Naive thymus-derived CD4-positive, alpha-beta T cell (primary cell): ENCODE measurements at regions not wholly inside any gene's neighbourhood (a gene's known extent, or its start where the extent isn't known, plus 50 kb on each side); places are given as distances from the start of the nearest gene placed in this dataset.

ENCODE experiments used
- ATAC-seq: fragments of 150-1000 bp; cut with Tn5 transposase; 2 replicates; pipeline ENCODE4 v1.10.0; 2021; ENCODE audit warnings: mild to moderate bottlenecking, moderate library complexity
- CTCF ChIA-PET: fragments of 350-600 bp; sonication (Branson Sonifier 250); formaldehyde crosslinking; loops from one replicate; lab custom pipeline; 2021; ENCODE audit warnings: antibody characterized with exemption; lab: Charles Lee
- POLR2A ChIA-PET: fragments of 350-600 bp; sonication (Branson Sonifier 250); formaldehyde crosslinking; loops from one replicate; lab custom pipeline; 2021; ENCODE audit warnings: antibody characterized with exemption, inconsistent platforms; lab: Charles Lee
- DNase-seq, 9 donors: peaks; one replicate each; pipeline versions ENCODE4 v3.0.0 to v3.0.0-alpha.2; 2020 to 2022; ENCODE audit warnings: mixed read lengths in 1 of 9
- H3K27ac ChIP-seq: one replicate; pipeline ENCODE4 v1.7.0; 2013; ENCODE audit warnings: mild to moderate bottlenecking, low read depth, low read length, moderate library complexity
- H3K27me3 ChIP-seq, 2 donors: one replicate each; pipeline ENCODE4 v1.7.0; 2013; ENCODE audit warnings: low read length in 2 of 2, mild to moderate bottlenecking in 2 of 2, moderate library complexity in 2 of 2; ENCODE audit not compliant: control insufficient read depth in 2 of 2, insufficient read depth in 2 of 2
- H3K36me3 ChIP-seq, 3 experiments: 1 replicate in 2 of 3; 2 replicates in 1 of 3; pipeline ENCODE4 v1.7.0; 2013; ENCODE audit warnings: low read length in 3 of 3, mild to moderate bottlenecking in 3 of 3, moderate library complexity in 1 of 3; ENCODE audit not compliant: insufficient read depth in 3 of 3, control insufficient read depth in 2 of 3
- H3K4me1 ChIP-seq, 2 donors: one replicate each; pipeline ENCODE4 v1.7.0; 2013; ENCODE audit warnings: low read length in 2 of 2, mild to moderate bottlenecking in 2 of 2, moderate library complexity in 1 of 2; ENCODE audit not compliant: control insufficient read depth in 2 of 2, insufficient read depth in 2 of 2
- H3K4me3 ChIP-seq: 2 replicates; pipeline ENCODE4 v1.7.0; 2013; ENCODE audit warnings: mild to moderate bottlenecking, low read length
- H3K9me3 ChIP-seq, 3 experiments: 1 replicate in 2 of 3; 2 replicates in 1 of 3; pipeline ENCODE4 v1.7.0; 2013; ENCODE audit warnings: low read length in 3 of 3; ENCODE audit not compliant: control insufficient read depth in 2 of 3
- H3K27ac Mint-ChIP-seq, 9 donors: one replicate each; pipeline ENCODE4 v1.8.0; 2020 to 2022; ENCODE audit warnings: mixed read lengths in 9 of 9, mild to moderate bottlenecking in 8 of 9, moderate library complexity in 5 of 9, inconsistent platforms in 2 of 9
- H3K27me3 Mint-ChIP-seq, 5 donors: one replicate each; pipeline ENCODE4 v1.8.0; 2021 to 2022; ENCODE audit warnings: mixed read lengths in 5 of 5, mild to moderate bottlenecking in 1 of 5
- H3K36me3 Mint-ChIP-seq, 5 donors: one replicate each; pipeline ENCODE4 v1.8.0; 2020 to 2022; ENCODE audit warnings: mixed read lengths in 5 of 5, mild to moderate bottlenecking in 3 of 5, inconsistent platforms in 1 of 5
- H3K4me1 Mint-ChIP-seq, 7 donors: one replicate each; pipeline ENCODE4 v1.8.0; 2020 to 2022; ENCODE audit warnings: mixed read lengths in 7 of 7, mild to moderate bottlenecking in 3 of 7, inconsistent platforms in 1 of 7
- H3K4me3 Mint-ChIP-seq, 10 donors: one replicate each; pipeline ENCODE4 v1.8.0; 2020 to 2022; ENCODE audit warnings: mild to moderate bottlenecking in 10 of 10, mixed read lengths in 10 of 10, moderate library complexity in 6 of 10, inconsistent platforms in 2 of 10
- H3K9me3 Mint-ChIP-seq, 11 donors: one replicate each; pipeline ENCODE4 v1.8.0; 2020 to 2022; ENCODE audit warnings: mixed read lengths in 11 of 11, mild to moderate bottlenecking in 4 of 11, inconsistent platforms in 1 of 11, moderate library complexity in 1 of 11
- intact Hi-C, 2 donors: fragments of 100-400 bp; cut with micrococcal nuclease; formaldehyde crosslinking; loops; one replicate each; pipeline ENCODE4 v1.15.1; 2023

GRCh38 chr5:34545164-34545563, 111.0 kb upstream of the RAI14 start:
- Mint-ChIP-seq H3K27ac (no peak overlapping the region), H3K36me3 (peaks cover 0 to 8% (median 0%) of the 10 kb centered on the region in 5 donors), H3K9me3 (peaks cover 8 to 52% (median 25%) of the 10 kb centered on the region in 11 donors), H3K27me3 (peaks cover 8 to 46% (median 29%) of the 10 kb centered on the region in 5 donors), H3K4me1 (no peaks in the 10 kb centered on the region), H3K4me3 (no peak overlapping the region)
- H3K27ac ChIP-seq: no peak overlapping the region
- intact Hi-C loops: no loop called here
- ATAC-seq (no peak), DNase-seq (no peak)
- no peaks in the 10 kb centered on the region for H3K36me3 ChIP-seq
- H3K9me3 ChIP-seq: peaks cover 0 to 13% (median 0%) of the 10 kb centered on the region in 3 experiments
- H3K4me1 ChIP-seq: no peaks in the 10 kb centered on the region
- ChIA-PET POLR2A (no interaction called here), CTCF (no interaction called here)
- no peaks in the 10 kb centered on the region for H3K27me3 ChIP-seq
- H3K4me3 ChIP-seq: no peak overlapping the region

- DNase-seq (no peak), ATAC-seq (no peak)
- H3K4me3 ChIP-seq: no peak overlapping the region
- no peak overlapping the region for H3K27ac ChIP-seq
- intact Hi-C loops: no loop called here
- no peaks in the 10 kb centered on the region for H3K4me1 Mint-ChIP-seq
- no peaks in the 10 kb centered on the region for H3K4me1 ChIP-seq
- H3K9me3 Mint-ChIP-seq: peaks cover 8 to 52% (median 25%) of the 10 kb centered on the region in 11 donors
- CTCF ChIA-PET: no interaction called here
- H3K27me3 ChIP-seq: no peaks in the 10 kb centered on the region
- no peaks in the 10 kb centered on the region for H3K36me3 ChIP-seq
- POLR2A ChIA-PET: no interaction called here
- peaks cover 0 to 13% (median 0%) of the 10 kb centered on the region in 3 experiments for H3K9me3 ChIP-seq
- H3K27me3 Mint-ChIP-seq: peaks cover 8 to 43% (median 24%) of the 10 kb centered on the region in 5 donors
- H3K27ac Mint-ChIP-seq: no peak overlapping the region
- no peak overlapping the region for H3K4me3 Mint-ChIP-seq
- H3K36me3 Mint-ChIP-seq: peaks cover 0 to 8% (median 0%) of the 10 kb centered on the region in 5 donors
Observed at GRCh38 chr5:34545626-34546025, 110.5 kb upstream of the RAI14 start.

DNA sequence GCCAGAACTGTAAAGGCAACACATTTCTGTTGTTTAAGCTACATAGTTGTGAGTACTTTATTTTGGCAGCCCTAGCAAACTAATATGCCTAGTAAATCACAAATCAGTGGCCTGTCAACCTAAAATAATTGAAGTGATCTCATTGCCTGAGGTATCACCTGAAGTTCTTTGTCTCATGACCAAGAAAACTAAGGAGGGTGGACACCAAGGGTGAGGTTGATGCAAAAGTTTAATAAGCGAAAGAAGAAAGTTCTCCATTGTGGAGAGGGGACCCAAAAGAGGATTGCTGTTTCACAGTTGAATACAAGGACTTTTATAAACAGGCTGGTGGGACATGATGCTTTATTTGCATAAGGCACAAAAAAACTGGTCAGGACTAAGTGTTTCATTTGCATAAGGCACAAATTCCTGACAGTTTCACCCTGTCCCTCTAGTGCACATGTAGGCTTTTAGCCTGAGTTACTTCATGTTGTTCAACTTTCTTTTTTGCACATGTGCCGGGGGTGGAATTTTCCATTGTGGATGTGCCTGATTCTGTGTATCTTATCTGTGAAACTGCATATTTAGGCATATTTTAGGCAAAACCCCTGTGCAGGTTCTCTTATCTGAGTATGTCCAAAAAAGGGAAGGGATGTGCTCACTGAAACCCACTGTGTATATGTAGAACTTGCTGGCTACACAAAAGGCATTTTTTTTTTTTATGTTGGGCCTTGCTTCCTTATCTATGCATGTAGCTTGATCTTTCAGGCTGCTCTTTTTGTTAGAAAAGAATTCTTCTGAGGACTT, 108.6 kb upstream of the RAI14 start:
- peaks cover 4 to 28% (median 13%) of the 10 kb centered on the region in 5 donors for H3K27me3 Mint-ChIP-seq
- H3K27ac Mint-ChIP-seq: no peak overlapping the region
- CTCF ChIA-PET: no interaction called here
- no peaks in the 10 kb centered on the region for H3K4me1 ChIP-seq
- intact Hi-C loops: no loop called here
- no peak overlapping the region for H3K27ac ChIP-seq
- ATAC-seq (no peak), DNase-seq (no peak)
- no peak overlapping the region for H3K4me3 Mint-ChIP-seq
- no peak overlapping the region for H3K4me3 ChIP-seq
- no peaks in the 10 kb centered on the region for H3K27me3 ChIP-seq
- H3K36me3 ChIP-seq: no peaks in the 10 kb centered on the region
- POLR2A ChIA-PET: no interaction called here
- H3K4me1 Mint-ChIP-seq: no peaks in the 10 kb centered on the region
- peaks cover 8 to 51% (median 25%) of the 10 kb centered on the region in 11 donors for H3K9me3 Mint-ChIP-seq
- H3K9me3 ChIP-seq: peaks cover 0 to 13% (median 0%) of the 10 kb centered on the region in 3 experiments
- H3K36me3 Mint-ChIP-seq: peaks cover 0 to 8% (median 0%) of the 10 kb centered on the region in 5 donors

- H3K4me1 ChIP-seq: no peaks in the 10 kb centered on the region
- ChIA-PET POLR2A (no interaction called here), CTCF (no interaction called here)
- Mint-ChIP-seq H3K27ac (no peak overlapping the region), H3K27me3 (peaks cover 4 to 23% (median 13%) of the 10 kb centered on the region in 5 donors), H3K36me3 (peaks cover 0 to 8% (median 0%) of the 10 kb centered on the region in 5 donors), H3K9me3 (peaks cover 8 to 46% (median 22%) of the 10 kb centered on the region in 11 donors), H3K4me1 (no peaks in the 10 kb centered on the region), H3K4me3 (no peak overlapping the region)
- H3K36me3 ChIP-seq: no peaks in the 10 kb centered on the region
- no peak overlapping the region for H3K4me3 ChIP-seq
- no peaks in the 10 kb centered on the region for H3K27me3 ChIP-seq
- ATAC-seq: no peak
- DNase-seq: no peak
- H3K9me3 ChIP-seq: peaks cover 0 to 13% (median 0%) of the 10 kb centered on the region in 3 experiments
- intact Hi-C loops: no loop called here
- H3K27ac ChIP-seq: no peak overlapping the region
Observed at GRCh38 chr5:34548086-34548403, 108.1 kb upstream of the RAI14 start.

DNA sequence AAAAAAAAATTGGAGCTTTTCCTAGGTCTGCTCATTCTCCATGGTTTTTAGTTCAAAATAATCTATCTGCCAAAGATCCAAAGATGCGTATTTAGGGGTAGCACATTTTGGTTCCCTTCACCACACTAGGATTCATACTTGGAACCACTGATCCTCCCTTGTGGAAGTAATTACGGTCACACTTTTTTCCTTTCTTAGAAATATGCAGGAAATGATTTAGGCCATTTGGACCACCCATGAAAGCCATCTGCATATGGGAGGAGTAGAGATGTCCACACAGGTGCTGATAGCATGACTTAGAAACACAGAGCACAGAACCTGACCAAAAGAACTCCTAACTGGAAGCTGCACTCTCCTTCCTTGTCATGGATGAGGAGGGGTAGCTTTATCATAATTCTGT, 105.9 kb upstream of the RAI14 start:
- Histone ChIP-seq H3K27me3 (no peaks in the 10 kb centered on the region), H3K4me3 (no peak overlapping the region), H3K4me1 (no peaks in the 10 kb centered on the region), H3K9me3 (no peaks in the 10 kb centered on the region), H3K27ac (no peak overlapping the region), H3K36me3 (no peaks in the 10 kb centered on the region)
- no peak for DNase-seq
- peaks cover 0 to 25% (median 10%) of the 10 kb centered on the region in 11 donors for H3K9me3 Mint-ChIP-seq
- no peaks in the 10 kb centered on the region for H3K4me1 Mint-ChIP-seq
- H3K27me3 Mint-ChIP-seq: peaks cover 4 to 23% (median 6%) of the 10 kb centered on the region in 5 donors
- no peak overlapping the region for H3K4me3 Mint-ChIP-seq
- no peak overlapping the region for H3K27ac Mint-ChIP-seq
- H3K36me3 Mint-ChIP-seq: peaks cover 0 to 4% (median 0%) of the 10 kb centered on the region in 5 donors
- POLR2A ChIA-PET: no interaction called here
- intact Hi-C loops: no loop called here
- CTCF ChIA-PET: interaction anchor here (0.6 kb wide), 1 partner anchor 64 kb away, joined by 3 read pairs; no protein-coding TSS in a partner anchor
- ATAC-seq: no peak

DNA sequence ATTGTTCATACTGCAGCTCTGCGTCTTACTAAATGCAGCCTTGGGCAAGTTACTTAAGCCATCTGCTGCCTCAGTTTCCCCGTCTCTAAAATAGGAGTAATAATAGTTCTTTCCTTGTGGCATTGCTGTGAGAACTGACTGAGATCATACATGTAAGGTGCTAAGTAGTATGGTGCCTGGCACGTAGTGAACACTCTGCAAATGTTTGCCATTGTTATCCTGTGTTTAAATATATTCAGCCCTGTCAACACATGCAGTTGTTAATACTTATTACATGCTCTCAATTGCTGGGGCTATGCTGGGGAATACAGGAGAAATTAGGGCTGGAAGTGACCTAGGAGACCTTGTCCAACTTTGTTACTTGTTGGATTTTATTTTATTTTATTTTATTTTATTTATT, 105.2 kb upstream of the RAI14 start:
- ChIA-PET CTCF (no interaction called here), POLR2A (no interaction called here)
- Histone ChIP-seq H3K27me3 (no peaks in the 10 kb centered on the region), H3K9me3 (no peaks in the 10 kb centered on the region), H3K36me3 (no peaks in the 10 kb centered on the region), H3K4me1 (no peaks in the 10 kb centered on the region), H3K27ac (no peak overlapping the region), H3K4me3 (no peak overlapping the region)
- ATAC-seq: no peak
- H3K36me3 Mint-ChIP-seq: peaks cover 0 to 4% (median 0%) of the 10 kb centered on the region in 5 donors
- H3K27me3 Mint-ChIP-seq: peaks cover 3 to 23% (median 6%) of the 10 kb centered on the region in 5 donors
- H3K4me1 Mint-ChIP-seq: no peaks in the 10 kb centered on the region
- peaks cover 0 to 17% (median 8%) of the 10 kb centered on the region in 11 donors for H3K9me3 Mint-ChIP-seq
- intact Hi-C loops: no loop called here
- H3K27ac Mint-ChIP-seq: no peak overlapping the region
- DNase-seq: no peak
- H3K4me3 Mint-ChIP-seq: no peak overlapping the region
